Fibroblast of peridontal ligament (primary cell): ENCODE measurements at regions not wholly inside any gene's neighbourhood (a gene's known extent, or its start where the extent isn't known, plus 50 kb on each side); places are given as distances from the start of the nearest gene placed in this dataset.
"Not testable (repeated sequence)": the region's sequence is repeated elsewhere in the genome, so short reads cannot be mapped to it uniquely, and the experiment has no call there.

Source experiments
- DNase-seq: peaks from one replicate; pipeline ENCODE4 v3.0.0-alpha.2; 2010; ENCODE audit errors: extremely low read depth

- DNase-seq = no peak
Measured at GRCh38 chr5:28945859-28946258, 1907.5 kb upstream of the CDH9 start.

GRCh38 chr5:28929366-28929765, 1891.0 kb upstream of the CDH9 start:
- not testable (repeated sequence) for DNase-seq

DNA sequence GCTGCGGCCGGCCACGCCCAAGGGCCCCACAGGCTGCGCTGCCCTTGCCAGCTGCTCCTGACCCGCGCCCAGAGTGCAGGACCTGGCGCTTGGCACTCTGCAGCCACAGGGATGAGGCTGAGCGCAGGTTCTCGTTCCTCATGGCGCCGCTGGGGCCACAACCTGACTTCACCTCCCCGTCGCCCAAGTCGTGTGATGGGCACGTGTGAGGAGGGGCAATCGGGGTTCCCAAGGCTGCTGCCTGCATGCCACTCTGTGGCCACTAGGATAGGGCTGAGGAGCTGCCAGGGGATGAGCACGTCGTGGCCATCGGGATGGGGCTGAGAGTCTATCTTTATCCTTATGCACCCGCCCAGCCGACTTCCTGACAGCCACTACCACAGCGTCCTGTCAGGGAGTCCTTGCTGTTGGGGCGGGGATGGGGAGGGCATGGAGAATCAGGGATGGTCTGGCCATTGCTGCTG, 1890.0 kb upstream of the CDH9 start:
- DNase-seq = not testable (repeated sequence)

GRCh38 chr5:28927559-28928326, 1889.4 kb upstream of the CDH9 start:
- DNase-seq = no peak

GRCh38 chr5:28926422-28926821, 1888.0 kb upstream of the CDH9 start:
- no peak for DNase-seq

DNA sequence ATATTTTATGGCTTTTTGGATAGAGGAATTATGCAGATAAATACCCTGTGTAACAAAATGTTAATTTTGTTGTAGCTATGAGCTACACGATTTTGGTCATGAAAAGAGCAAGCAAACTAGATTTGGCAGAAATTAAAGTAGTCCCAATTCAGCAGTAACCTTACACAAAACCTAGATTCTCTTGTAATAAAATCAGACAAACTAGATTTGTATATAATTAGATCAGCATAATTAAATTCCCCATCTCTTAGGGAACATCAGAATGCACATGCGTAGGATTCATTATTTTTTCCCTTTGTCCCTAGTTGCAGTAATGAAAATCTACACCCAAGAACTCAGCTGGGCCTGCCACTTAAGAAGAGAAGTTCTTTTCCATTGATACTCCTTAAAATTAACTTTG, 1879.2 kb upstream of the CDH9 start:
- no peak for DNase-seq

GRCh38 chr5:28914297-28914696, 1875.9 kb upstream of the CDH9 start:
- no peak for DNase-seq

DNA sequence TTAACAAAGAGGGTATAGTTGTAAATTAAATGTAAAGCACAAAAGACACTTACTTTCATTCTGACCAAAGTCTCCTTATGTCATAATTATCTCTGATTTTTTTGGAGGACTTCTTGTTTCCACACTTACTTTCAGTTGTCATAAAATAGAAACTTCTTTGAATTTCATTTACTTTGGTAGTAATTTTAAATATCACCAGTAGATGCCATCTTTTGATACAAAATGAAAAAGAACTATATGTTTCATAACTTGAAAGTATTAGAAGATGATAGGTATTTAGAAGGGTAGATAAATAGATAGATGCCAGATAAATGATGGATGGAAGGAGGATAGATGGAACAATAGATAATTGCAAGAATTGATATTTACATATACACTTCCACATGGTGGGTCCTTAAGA, 1865.3 kb upstream of the CDH9 start:
- DNase-seq = no peak

- peak; percentile 2 for DNase-seq
Measured at GRCh38 chr5:28896949-28897348, 1858.6 kb upstream of the CDH9 start.

DNA sequence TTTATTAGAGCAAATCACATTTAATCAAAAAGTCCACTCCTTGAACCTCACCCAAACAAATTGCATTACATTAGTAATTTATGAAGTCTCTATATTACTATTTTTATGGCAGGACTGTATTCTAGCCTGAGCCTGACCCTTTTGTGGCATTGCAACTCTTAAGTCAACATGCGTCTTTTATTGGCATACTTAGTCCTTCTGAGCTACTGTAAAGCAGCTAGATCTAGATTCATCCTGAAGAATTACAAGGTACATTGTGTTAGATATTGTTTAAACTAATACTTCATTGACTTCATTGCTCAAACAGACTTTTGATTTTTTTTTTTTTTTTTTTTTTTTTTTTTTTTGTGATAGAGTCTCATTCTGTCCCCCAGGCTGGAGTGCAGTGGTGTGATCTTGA, 1842.5 kb upstream of the CDH9 start:
- DNase-seq = no peak

DNA sequence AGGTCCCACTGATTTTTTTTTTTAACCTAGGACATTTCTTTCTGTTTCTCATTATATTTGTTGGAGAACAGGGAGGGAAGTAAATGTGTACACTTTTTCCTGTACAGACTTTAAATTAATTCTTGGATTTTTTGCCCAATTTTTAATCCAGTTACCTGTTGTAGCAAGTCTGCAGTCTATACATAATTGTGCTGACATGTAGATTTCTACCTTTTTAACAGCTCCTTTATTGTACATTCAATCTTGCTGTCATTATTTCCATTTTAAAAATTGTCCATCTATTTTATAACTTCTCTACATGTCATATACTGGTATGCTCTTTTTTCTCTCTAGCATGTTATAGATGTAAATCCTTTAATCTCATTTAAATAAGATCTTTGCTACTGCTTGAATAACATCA, 1838.7 kb upstream of the CDH9 start:
- no peak for DNase-seq

- DNase-seq = no peak
Measured at GRCh38 chr5:28864006-28864405, 1825.6 kb upstream of the CDH9 start.

DNA sequence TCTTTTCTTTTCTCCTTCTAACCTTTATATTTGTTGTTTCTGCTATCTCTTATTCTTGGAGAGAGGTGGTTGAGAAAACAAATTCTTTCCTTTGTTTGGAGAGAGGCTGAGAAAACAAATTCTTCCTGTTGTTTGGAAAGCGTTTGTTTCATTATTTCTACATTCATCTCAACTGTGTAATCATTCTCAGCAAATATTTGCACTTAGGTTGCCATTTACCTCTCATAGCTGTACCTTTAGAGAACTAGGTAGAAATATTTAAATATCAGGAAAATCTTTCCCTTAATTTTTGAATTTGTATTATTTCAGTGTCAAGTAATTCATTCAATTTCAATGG, 1824.4 kb upstream of the CDH9 start:
- no peak for DNase-seq

- no peak for DNase-seq
Measured at GRCh38 chr5:28862137-28862859, 1823.9 kb upstream of the CDH9 start.

GRCh38 chr5:28855626-28856025, 1817.2 kb upstream of the CDH9 start:
- no peak for DNase-seq

DNA sequence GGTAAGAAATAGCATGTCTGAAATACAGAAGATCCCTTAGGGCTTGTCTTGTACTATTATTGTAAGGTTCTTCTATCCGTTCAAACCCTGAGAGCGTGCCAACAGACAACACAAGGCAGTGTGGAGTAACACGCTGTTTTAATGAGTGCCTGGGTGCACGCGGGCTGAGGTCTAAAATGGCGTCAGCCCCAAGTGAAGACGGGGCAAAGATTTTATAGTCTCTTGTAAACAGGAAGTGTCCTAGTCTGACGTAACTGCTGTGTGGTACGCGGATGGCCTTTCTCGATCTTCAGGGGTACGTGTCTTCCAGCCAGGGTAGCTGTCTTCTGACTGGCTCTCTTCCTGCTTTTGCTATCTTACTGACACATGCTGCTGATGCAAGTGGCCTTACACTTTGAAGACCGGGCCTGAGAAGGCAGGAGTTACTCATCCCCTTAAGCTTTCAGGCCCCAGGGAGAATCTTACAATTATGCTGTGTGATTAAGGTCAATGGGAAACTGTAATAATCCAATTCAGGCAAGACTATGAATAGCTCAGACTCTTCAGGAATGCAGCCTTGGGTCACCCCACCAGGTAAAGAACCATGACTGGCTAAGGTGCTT, 1812.0 kb upstream of the CDH9 start:
- no peak for DNase-seq

DNA sequence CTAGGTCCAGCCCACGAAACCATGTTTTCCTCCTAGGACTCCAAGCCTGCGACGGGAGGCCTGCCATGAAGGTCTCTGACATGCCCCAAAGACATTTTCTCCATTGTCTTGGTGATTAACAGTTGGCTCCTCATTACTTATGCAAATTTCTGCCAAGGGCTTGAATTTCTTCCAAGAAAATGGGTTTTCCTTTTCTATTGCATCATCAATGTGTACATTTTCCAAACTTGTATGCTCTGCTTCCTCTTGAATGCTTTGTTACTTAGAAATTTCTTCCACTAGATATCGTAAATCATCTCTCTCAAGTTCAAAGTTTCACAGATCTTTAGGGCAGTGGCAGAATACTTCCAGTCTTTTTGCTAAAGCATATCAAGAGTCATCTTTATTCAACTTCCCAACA, 1792.7 kb upstream of the CDH9 start:
- DNase-seq = no peak

DNA sequence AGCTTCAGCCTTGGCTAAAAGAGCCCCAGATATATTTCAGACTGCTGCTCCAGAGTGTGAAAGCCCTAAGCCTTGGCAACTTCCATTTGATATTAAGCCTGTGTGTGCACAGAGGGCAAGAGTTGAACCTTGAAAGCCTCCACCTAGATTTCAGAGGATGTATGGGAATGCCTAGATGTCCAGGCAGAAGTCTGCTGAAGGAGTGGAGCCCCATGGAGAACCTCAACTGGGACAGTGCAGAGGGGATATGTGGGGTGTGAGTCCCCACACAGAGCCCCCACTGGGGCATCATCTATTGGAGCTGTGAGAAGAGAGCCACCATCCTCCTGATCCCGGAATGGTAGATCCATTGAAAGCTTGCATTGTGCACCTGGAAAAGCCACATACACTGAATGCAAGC, 1784.8 kb upstream of the CDH9 start:
- DNase-seq = no peak

- no peak for DNase-seq
Measured at GRCh38 chr5:28822071-28822470, 1783.7 kb upstream of the CDH9 start.

- no peak for DNase-seq
Measured at GRCh38 chr5:28810751-28811136, 1772.4 kb upstream of the CDH9 start.

- DNase-seq = no peak
Measured at GRCh38 chr5:28809811-28810750, 1771.7 kb upstream of the CDH9 start.
